OCI-M2 (cell line): ENCODE measurements at regions not wholly inside any gene's neighbourhood (a gene's known extent, or its start where the extent isn't known, plus 50 kb on each side); places are given as distances from the start of the nearest gene placed in this dataset.
"Not testable (repeated sequence)": the region's sequence is repeated elsewhere in the genome, so short reads cannot be mapped to it uniquely, and the experiment has no call there.

Source experiments
- DNase-seq: peaks from one replicate; lab custom pipeline; 2025; ENCODE audit not compliant: unreplicated experiment; lab: John Stamatoyannopoulos, UW

- DNase-seq: no peak
Measured at GRCh38 chr4:170231377-170231776, 141.6 kb upstream of the AADAT start.

- DNase-seq: no peak
Measured at GRCh38 chr4:170230242-170230641, 140.5 kb upstream of the AADAT start.

- no peak for DNase-seq
Measured at GRCh38 chr4:170229006-170229405, 139.2 kb upstream of the AADAT start.

GRCh38 chr4:170227928-170228327 is 138.2 kb upstream of the AADAT start:
- no peak for DNase-seq

GRCh38 chr4:170226288-170226687 is 136.5 kb upstream of the AADAT start:
- no peak for DNase-seq

GRCh38 chr4:170214731-170215130 is 125.0 kb upstream of the AADAT start:
- no peak for DNase-seq

- no peak for DNase-seq
Measured at GRCh38 chr4:170214101-170214500, 124.3 kb upstream of the AADAT start.

GRCh38 chr4:170202721-170203120 is 113.0 kb upstream of the AADAT start:
- DNase-seq: no peak

GRCh38 chr4:170198747-170199146 is 109.0 kb upstream of the AADAT start:
- DNase-seq: no peak

GRCh38 chr4:170194794-170195193 is 105.0 kb upstream of the AADAT start:
- DNase-seq: not testable (repeated sequence)

- DNase-seq: no peak
Measured at GRCh38 chr4:170193496-170193895, 103.7 kb upstream of the AADAT start.

- DNase-seq: no peak
Measured at GRCh38 chr4:170190265-170190664, 100.5 kb upstream of the AADAT start.

- DNase-seq: no peak
Measured at GRCh38 chr4:170170861-170171260, 81.1 kb upstream of the AADAT start.

- no peak for DNase-seq
Measured at GRCh38 chr4:170169699-170170098, 79.9 kb upstream of the AADAT start.

GRCh38 chr4:170167678-170168077 is 77.9 kb upstream of the AADAT start:
- DNase-seq: no peak

GRCh38 chr4:170166193-170166592 is 76.4 kb upstream of the AADAT start:
- DNase-seq: not testable (repeated sequence)

- no peak for DNase-seq
Measured at GRCh38 chr4:170162416-170162815, 72.7 kb upstream of the AADAT start.

- no peak for DNase-seq
Measured at GRCh38 chr4:170157670-170158069, 67.9 kb upstream of the AADAT start.

- DNase-seq: no peak
Measured at GRCh38 chr4:170145120-170145519, 55.4 kb upstream of the AADAT start.

- no peak for DNase-seq
Measured at GRCh38 chr4:170139764-170140163, 50.0 kb upstream of the AADAT start.
